Tibial artery (tissue), 4 donors: ENCODE measurements at regions not wholly inside any gene's neighbourhood (a gene's known extent, or its start where the extent isn't known, plus 50 kb on each side); places are given as distances from the start of the nearest gene placed in this dataset.

ENCODE experiments used
- DNase-seq, 2 donors: peaks; one replicate each; pipeline ENCODE4 v3.0.0-alpha.2; 2019
- H3K27ac ChIP-seq, 2 donors: fragments of 200-600 bp; sonication (generic) in 1 of 2; 1 replicate in 1 of 2; 2 replicates in 1 of 2; pipeline ENCODE4 v1.5.1; 2018 to 2019; ENCODE audit warnings: mild to moderate bottlenecking in 1 of 2
- H3K27me3 ChIP-seq, 2 donors: fragments of 200-600 bp; sonication (generic) in 1 of 2; one replicate each; pipeline versions ENCODE4 v1.5.1 to v1.6.0; 2016 to 2019
- H3K36me3 ChIP-seq, 3 donors: fragments of 200-600 bp; sonication (generic) in 2 of 3; one replicate each; pipeline ENCODE4 v1.5.1; 2016 to 2019; ENCODE audit warnings: mild to moderate bottlenecking in 2 of 3
- H3K4me1 ChIP-seq, 4 donors: fragments of 200-600 bp; sonication (generic) in 2 of 4; 1 replicate in 3 of 4; 2 replicates in 1 of 4; pipeline ENCODE4 v1.5.1; 2016 to 2019
- H3K4me3 ChIP-seq, 2 donors: fragments of 200-600 bp; sonication (generic) in 1 of 2; 1 replicate in 1 of 2; 2 replicates in 1 of 2; pipeline ENCODE4 v1.5.1; 2018 to 2019; ENCODE audit warnings: mild to moderate bottlenecking in 2 of 2
- H3K9me3 ChIP-seq, 3 donors: fragments of 200-600 bp; sonication (generic) in 1 of 3; one replicate each; pipeline ENCODE4 v1.5.1; 2016 to 2019
- CTCF ChIP-seq, 2 experiments: fragments of 200-600 bp in 1 of 2; fragments of 450-650 bp in 1 of 2; IDR thresholded peaks; one replicate each; pipeline ENCODE4 v1.5.1; 2017 to 2019; ENCODE audit warnings: antibody characterized with exemption in 2 of 2, mild to moderate bottlenecking in 1 of 2, moderate library complexity in 1 of 2
- intact Hi-C: fragments of 100-400 bp; cut with DNase I; formaldehyde crosslinking; loops from one replicate; pipeline ENCODE4 v1.15.0; 2023; ENCODE audit warnings: low total_unique reads

- no peak for DNase-seq
- TF ChIP-seq CTCF (IDR thresholded peaks at IDR 0.05) = no peak
These were observed 780.4 kb downstream of the MECOM start for GRCh38 chr3:168883145-168883544.

GRCh38 chr3:168881804-168882203 lies 781.7 kb downstream of the MECOM start:
- Histone ChIP-seq H3K27me3 (no peaks in the 10 kb centered on the region), H3K9me3 (no peaks in the 10 kb centered on the region), H3K27ac (no peak overlapping the region), H3K36me3 (no peaks in the 10 kb centered on the region), H3K4me1 (peaks cover 0 to 14% (median 3%) of the 10 kb centered on the region in 4 donors), H3K4me3 (no peak overlapping the region)
- no peak for DNase-seq
- no peak for TF ChIP-seq CTCF (IDR thresholded peaks at IDR 0.05)
- intact Hi-C loops = no loop called here

More at GRCh38 chr3:168883145-168883544, 780.4 kb downstream of the MECOM start:
- Histone ChIP-seq H3K27me3 (no peaks in the 10 kb centered on the region), H3K4me1 (peaks cover 0 to 14% (median 3%) of the 10 kb centered on the region in 4 donors), H3K4me3 (no peak overlapping the region), H3K9me3 (no peaks in the 10 kb centered on the region), H3K36me3 (no peaks in the 10 kb centered on the region), H3K27ac (no peak overlapping the region)
- intact Hi-C loops = no loop called here

- TF ChIP-seq CTCF (IDR thresholded peaks at IDR 0.05) = no peak
- Histone ChIP-seq H3K4me3 (no peak overlapping the region), H3K9me3 (no peaks in the 10 kb centered on the region), H3K27me3 (no peaks in the 10 kb centered on the region), H3K27ac (no peak overlapping the region), H3K4me1 (no peaks in the 10 kb centered on the region), H3K36me3 (no peaks in the 10 kb centered on the region)
- no peak for DNase-seq
- intact Hi-C loops = no loop called here
These were observed 782.9 kb upstream of the GOLIM4 start for GRCh38 chr3:168878655-168879054.

- Histone ChIP-seq H3K9me3 (no peaks in the 10 kb centered on the region), H3K4me3 (no peak overlapping the region), H3K27me3 (no peaks in the 10 kb centered on the region), H3K27ac (no peak overlapping the region), H3K4me1 (no peaks in the 10 kb centered on the region), H3K36me3 (no peaks in the 10 kb centered on the region)
- no peak for DNase-seq
- intact Hi-C loops = no loop called here
- no peak for TF ChIP-seq CTCF (IDR thresholded peaks at IDR 0.05)
These were observed 782.2 kb upstream of the GOLIM4 start for GRCh38 chr3:168877899-168878298.

- intact Hi-C loops = no loop called here
- no peak overlapping the region for H3K4me3 ChIP-seq
- TF ChIP-seq CTCF (IDR thresholded peaks at IDR 0.05) = no peak
- H3K27me3 ChIP-seq = no peaks in the 10 kb centered on the region
- DNase-seq = no peak
- H3K36me3 ChIP-seq = no peaks in the 10 kb centered on the region
- no peak overlapping the region for H3K27ac ChIP-seq
- H3K9me3 ChIP-seq = no peaks in the 10 kb centered on the region
- H3K4me1 ChIP-seq = no peaks in the 10 kb centered on the region
These were observed 780.8 kb upstream of the GOLIM4 start for GRCh38 chr3:168876346-168877035.

GRCh38 chr3:168872826-168873225 lies 777.1 kb upstream of the GOLIM4 start:
- intact Hi-C loops = no loop called here
- H3K36me3 ChIP-seq = no peaks in the 10 kb centered on the region
- DNase-seq = no peak
- H3K27me3 ChIP-seq = no peaks in the 10 kb centered on the region
- no peak overlapping the region for H3K27ac ChIP-seq
- no peak for TF ChIP-seq CTCF (IDR thresholded peaks at IDR 0.05)
- no peaks in the 10 kb centered on the region for H3K4me1 ChIP-seq
- H3K4me3 ChIP-seq = no peak overlapping the region
- no peaks in the 10 kb centered on the region for H3K9me3 ChIP-seq
